ENCODE measurements at regions not wholly inside any gene's neighbourhood (a gene's known extent, or its start where the extent isn't known, plus 50 kb on each side); places are given as distances from the start of the nearest gene placed in this dataset.
A peak's percentile ranks its signal among the peaks of the same experiment; 100 is the strongest.

- DNase-seq (peak in 1 of 3 donors; percentile 7), ATAC-seq (ENCODE audit: low read depth in 2 of 2) (no peak)
- H3K4me3 Mint-ChIP-seq, result no peak overlapping the region
- Histone ChIP-seq H3K36me3 (ENCODE audit: control insufficient read depth, insufficient read depth, low read length) (no peaks in the 10 kb centered on the region), H3K9me3 (ENCODE audit: control insufficient read depth in 2 of 2, low read length in 2 of 2) (no peaks in the 10 kb centered on the region), H3K27me3 (ENCODE audit: control insufficient read depth, insufficient read depth, low read length) (no peaks in the 10 kb centered on the region), H3K27ac (ENCODE audit: insufficient read depth, low read length, poor library complexity, severe bottlenecking) (no peak overlapping the region), H3K4me3 (ENCODE audit: low read depth, low read length) (no peak overlapping the region), H3K4me1 (ENCODE audit: control insufficient read depth, insufficient read depth, low read length, poor library complexity, severe bottlenecking) (no peaks in the 10 kb centered on the region)
- no peaks in the 10 kb centered on the region for H3K36me3 Mint-ChIP-seq
- no peaks in the 10 kb centered on the region for H3K4me1 Mint-ChIP-seq
- H3K9me3 Mint-ChIP-seq, result peaks cover 0 to 4% (median 0%) of the 10 kb centered on the region in 7 donors
- no peaks in the 10 kb centered on the region for H3K27me3 Mint-ChIP-seq
- H3K27ac Mint-ChIP-seq, result no peak overlapping the region
Observed at GRCh38 chr15:66940368-66940767, 125.0 kb upstream of the SMAD3 start.

GRCh38 chr15:66941108-66941711 lies 124.2 kb upstream of the SMAD3 start:
- H3K4me1 ChIP-seq (ENCODE audit: control insufficient read depth, insufficient read depth, low read length, poor library complexity, severe bottlenecking), result no peaks in the 10 kb centered on the region
- H3K9me3 ChIP-seq (ENCODE audit: control insufficient read depth in 2 of 2, low read length in 2 of 2), result no peaks in the 10 kb centered on the region
- H3K4me1 Mint-ChIP-seq, result no peaks in the 10 kb centered on the region
- H3K4me3 ChIP-seq (ENCODE audit: low read depth, low read length), result no peak overlapping the region
- H3K9me3 Mint-ChIP-seq, result peaks cover 0 to 4% (median 0%) of the 10 kb centered on the region in 7 donors
- no peak overlapping the region for H3K4me3 Mint-ChIP-seq
- DNase-seq, result no peak
- H3K36me3 Mint-ChIP-seq, result no peaks in the 10 kb centered on the region
- H3K27ac Mint-ChIP-seq, result no peak overlapping the region
- H3K27me3 ChIP-seq (ENCODE audit: control insufficient read depth, insufficient read depth, low read length), result no peaks in the 10 kb centered on the region
- ATAC-seq (ENCODE audit: low read depth in 2 of 2), result no peak
- H3K27me3 Mint-ChIP-seq, result no peaks in the 10 kb centered on the region
- H3K36me3 ChIP-seq (ENCODE audit: control insufficient read depth, insufficient read depth, low read length), result no peaks in the 10 kb centered on the region
- no peak overlapping the region for H3K27ac ChIP-seq (ENCODE audit: insufficient read depth, low read length, poor library complexity, severe bottlenecking)

- DNase-seq (no peak), ATAC-seq (ENCODE audit: low read depth in 2 of 2) (no peak)
- no peaks in the 10 kb centered on the region for H3K36me3 ChIP-seq (ENCODE audit: control insufficient read depth, insufficient read depth, low read length)
- Mint-ChIP-seq H3K9me3 (peaks cover 0 to 4% (median 0%) of the 10 kb centered on the region in 7 donors), H3K27me3 (peaks cover 3% of the 10 kb centered on the region), H3K27ac (no peak overlapping the region), H3K36me3 (no peaks in the 10 kb centered on the region), H3K4me3 (no peak overlapping the region), H3K4me1 (peaks cover 0 to 3% (median 1%) of the 10 kb centered on the region in 4 donors)
- no peak overlapping the region for H3K27ac ChIP-seq (ENCODE audit: insufficient read depth, low read length, poor library complexity, severe bottlenecking)
- no peak overlapping the region for H3K4me3 ChIP-seq (ENCODE audit: low read depth, low read length)
- H3K9me3 ChIP-seq (ENCODE audit: control insufficient read depth in 2 of 2, low read length in 2 of 2), result no peaks in the 10 kb centered on the region
- H3K4me1 ChIP-seq (ENCODE audit: control insufficient read depth, insufficient read depth, low read length, poor library complexity, severe bottlenecking), result no peaks in the 10 kb centered on the region
- H3K27me3 ChIP-seq (ENCODE audit: control insufficient read depth, insufficient read depth, low read length), result no peaks in the 10 kb centered on the region
Observed at GRCh38 chr15:66941791-66942190, 123.6 kb upstream of the SMAD3 start.

GRCh38 chr15:66942649-66943390 lies 122.6 kb upstream of the SMAD3 start:
- H3K27ac Mint-ChIP-seq, result peak overlapping the region in 1 of 3 donors; percentile 43
- peaks cover 9% of the 10 kb centered on the region for H3K27me3 Mint-ChIP-seq
- ATAC-seq (ENCODE audit: low read depth in 2 of 2), result no peak
- DNase-seq, result no peak
- Histone ChIP-seq H3K27me3 (ENCODE audit: control insufficient read depth, insufficient read depth, low read length) (no peaks in the 10 kb centered on the region), H3K27ac (ENCODE audit: insufficient read depth, low read length, poor library complexity, severe bottlenecking) (no peak overlapping the region), H3K4me3 (ENCODE audit: low read depth, low read length) (no peak overlapping the region), H3K36me3 (ENCODE audit: control insufficient read depth, insufficient read depth, low read length) (no peaks in the 10 kb centered on the region), H3K9me3 (ENCODE audit: control insufficient read depth in 2 of 2, low read length in 2 of 2) (no peaks in the 10 kb centered on the region), H3K4me1 (ENCODE audit: control insufficient read depth, insufficient read depth, low read length, poor library complexity, severe bottlenecking) (no peaks in the 10 kb centered on the region)
- H3K4me1 Mint-ChIP-seq, result peaks cover 0 to 7% (median 3%) of the 10 kb centered on the region in 4 donors
- H3K4me3 Mint-ChIP-seq, result no peak overlapping the region
- H3K9me3 Mint-ChIP-seq, result peaks cover 0 to 3% (median 0%) of the 10 kb centered on the region in 7 donors
- no peaks in the 10 kb centered on the region for H3K36me3 Mint-ChIP-seq

GRCh38 chr15:66943456-66944095 lies 121.8 kb upstream of the SMAD3 start:
- DNase-seq (no peak), ATAC-seq (ENCODE audit: low read depth in 2 of 2) (no peak)
- Histone ChIP-seq H3K4me3 (ENCODE audit: low read depth, low read length) (no peak overlapping the region), H3K4me1 (ENCODE audit: control insufficient read depth, insufficient read depth, low read length, poor library complexity, severe bottlenecking) (no peaks in the 10 kb centered on the region), H3K27ac (ENCODE audit: insufficient read depth, low read length, poor library complexity, severe bottlenecking) (no peak overlapping the region), H3K36me3 (ENCODE audit: control insufficient read depth, insufficient read depth, low read length) (no peaks in the 10 kb centered on the region), H3K9me3 (ENCODE audit: control insufficient read depth in 2 of 2, low read length in 2 of 2) (no peaks in the 10 kb centered on the region), H3K27me3 (ENCODE audit: control insufficient read depth, insufficient read depth, low read length) (no peaks in the 10 kb centered on the region)
- H3K27me3 Mint-ChIP-seq, result peaks cover 9% of the 10 kb centered on the region
- H3K4me1 Mint-ChIP-seq, result peaks cover 0 to 7% (median 3%) of the 10 kb centered on the region in 4 donors
- H3K4me3 Mint-ChIP-seq, result no peak overlapping the region
- no peak overlapping the region for H3K27ac Mint-ChIP-seq
- no peaks in the 10 kb centered on the region for H3K9me3 Mint-ChIP-seq
- no peaks in the 10 kb centered on the region for H3K36me3 Mint-ChIP-seq

- no peaks in the 10 kb centered on the region for H3K36me3 ChIP-seq (ENCODE audit: control insufficient read depth, insufficient read depth, low read length)
- no peaks in the 10 kb centered on the region for H3K36me3 Mint-ChIP-seq
- no peak overlapping the region for H3K4me3 Mint-ChIP-seq
- no peak overlapping the region for H3K4me3 ChIP-seq (ENCODE audit: low read depth, low read length)
- ATAC-seq (ENCODE audit: low read depth in 2 of 2) (no peak), DNase-seq (no peak)
- peaks cover 0 to 7% (median 4%) of the 10 kb centered on the region in 4 donors for H3K4me1 Mint-ChIP-seq
- no peak overlapping the region for H3K27ac ChIP-seq (ENCODE audit: insufficient read depth, low read length, poor library complexity, severe bottlenecking)
- H3K9me3 Mint-ChIP-seq, result no peaks in the 10 kb centered on the region
- peaks cover 10% of the 10 kb centered on the region for H3K27me3 Mint-ChIP-seq
- no peaks in the 10 kb centered on the region for H3K4me1 ChIP-seq (ENCODE audit: control insufficient read depth, insufficient read depth, low read length, poor library complexity, severe bottlenecking)
- H3K27ac Mint-ChIP-seq, result no peak overlapping the region
- no peaks in the 10 kb centered on the region for H3K9me3 ChIP-seq (ENCODE audit: control insufficient read depth in 2 of 2, low read length in 2 of 2)
- no peaks in the 10 kb centered on the region for H3K27me3 ChIP-seq (ENCODE audit: control insufficient read depth, insufficient read depth, low read length)
Observed at GRCh38 chr15:66944121-66944520, 121.3 kb upstream of the SMAD3 start.

GRCh38 chr15:66945286-66945685 lies 120.1 kb upstream of the SMAD3 start:
- peaks cover 0 to 9% (median 5%) of the 10 kb centered on the region in 4 donors for H3K4me1 Mint-ChIP-seq
- no peaks in the 10 kb centered on the region for H3K9me3 Mint-ChIP-seq
- no peak overlapping the region for H3K27ac Mint-ChIP-seq
- H3K27me3 ChIP-seq (ENCODE audit: control insufficient read depth, insufficient read depth, low read length), result no peaks in the 10 kb centered on the region
- ATAC-seq (ENCODE audit: low read depth in 2 of 2) (no peak), DNase-seq (no peak)
- peaks cover 22% of the 10 kb centered on the region for H3K27me3 Mint-ChIP-seq
- H3K36me3 ChIP-seq (ENCODE audit: control insufficient read depth, insufficient read depth, low read length), result no peaks in the 10 kb centered on the region
- H3K9me3 ChIP-seq (ENCODE audit: control insufficient read depth in 2 of 2, low read length in 2 of 2), result no peaks in the 10 kb centered on the region
- no peaks in the 10 kb centered on the region for H3K4me1 ChIP-seq (ENCODE audit: control insufficient read depth, insufficient read depth, low read length, poor library complexity, severe bottlenecking)
- no peaks in the 10 kb centered on the region for H3K36me3 Mint-ChIP-seq
- no peak overlapping the region for H3K27ac ChIP-seq (ENCODE audit: insufficient read depth, low read length, poor library complexity, severe bottlenecking)
- H3K4me3 ChIP-seq (ENCODE audit: low read depth, low read length), result no peak overlapping the region
- H3K4me3 Mint-ChIP-seq, result no peak overlapping the region

Data from CD4-positive, CD25-positive, alpha-beta regulatory T cell (primary cell).